ENCODE measurements at regions not wholly inside any gene's neighbourhood (a gene's known extent, or its start where the extent isn't known, plus 50 kb on each side); places are given as distances from the start of the nearest gene placed in this dataset.
A peak's percentile ranks its signal among the peaks of the same experiment; 100 is the strongest.

GRCh38 chr7:142698429-142698828 is 50.8 kb upstream of the PRSS1 start:
- Mint-ChIP-seq H3K4me1 (peaks cover 25% of the 10 kb centered on the region), H3K27me3 (no peaks in the 10 kb centered on the region), H3K27ac (no peak overlapping the region), H3K9me3 (no peaks in the 10 kb centered on the region), H3K4me3 (no peak overlapping the region)
- ATAC-seq (no peak), DNase-seq (no peak)

- Mint-ChIP-seq H3K27me3 (no peaks in the 10 kb centered on the region), H3K4me1 (peaks cover 25% of the 10 kb centered on the region), H3K9me3 (no peaks in the 10 kb centered on the region), H3K27ac (no peak overlapping the region), H3K4me3 (peak overlapping the region in 1 of 2 donors; percentile 12)
- ATAC-seq (peak; percentile 68), DNase-seq (no peak)
These were observed 52.0 kb upstream of the PRSS1 start for GRCh38 chr7:142697270-142697669.

GRCh38 chr7:142696456-142697179 is 52.7 kb upstream of the PRSS1 start:
- DNase-seq = no peak
- no peak for ATAC-seq
- Mint-ChIP-seq H3K4me1 (peaks cover 24% of the 10 kb centered on the region), H3K27me3 (no peaks in the 10 kb centered on the region), H3K9me3 (no peaks in the 10 kb centered on the region), H3K4me3 (peak overlapping the region in 1 of 2 donors; percentile 12), H3K27ac (no peak overlapping the region)

- Mint-ChIP-seq H3K4me3 (no peak overlapping the region), H3K4me1 (peaks cover 22% of the 10 kb centered on the region), H3K27me3 (no peaks in the 10 kb centered on the region), H3K9me3 (no peaks in the 10 kb centered on the region), H3K27ac (no peak overlapping the region)
- peak; percentile 53 for ATAC-seq
- DNase-seq = no peak
These were observed 55.4 kb upstream of the PRSS1 start for GRCh38 chr7:142693911-142694310.

GRCh38 chr7:142690554-142691182 is 58.6 kb upstream of the PRSS1 start:
- no peak for DNase-seq
- Mint-ChIP-seq H3K9me3 (no peaks in the 10 kb centered on the region), H3K4me1 (peaks cover 28% of the 10 kb centered on the region), H3K4me3 (peak overlapping the region; percentile 9 to 15), H3K27me3 (no peaks in the 10 kb centered on the region), H3K27ac (no peak overlapping the region)
- no peak for ATAC-seq

- Mint-ChIP-seq H3K4me3 (no peak overlapping the region), H3K4me1 (peaks cover 27% of the 10 kb centered on the region), H3K9me3 (no peaks in the 10 kb centered on the region), H3K27ac (peak overlapping the region in 1 of 2 donors; percentile 57), H3K27me3 (no peaks in the 10 kb centered on the region)
- no peak for ATAC-seq
- DNase-seq = no peak
These were observed 59.7 kb upstream of the PRSS1 start for GRCh38 chr7:142689439-142690120.

- H3K27ac Mint-ChIP-seq = no peak overlapping the region
- peaks cover 23% of the 10 kb centered on the region for H3K4me1 Mint-ChIP-seq
- no peaks in the 10 kb centered on the region for H3K27me3 Mint-ChIP-seq
- H3K9me3 Mint-ChIP-seq = no peaks in the 10 kb centered on the region
- ATAC-seq = no peak
- no peak for DNase-seq
- no peak overlapping the region for H3K4me3 Mint-ChIP-seq
These were observed 63.3 kb upstream of the PRSS1 start for GRCh38 chr7:142685877-142686508.

- Mint-ChIP-seq H3K27me3 (no peaks in the 10 kb centered on the region), H3K27ac (no peak overlapping the region), H3K9me3 (no peaks in the 10 kb centered on the region), H3K4me3 (peak overlapping the region in 1 of 2 donors; percentile 33), H3K4me1 (peaks cover 12% of the 10 kb centered on the region)
- DNase-seq = no peak
- ATAC-seq = no peak
These were observed 67.8 kb upstream of the PRSS1 start for GRCh38 chr7:142681314-142682092.

- peaks cover 25% of the 10 kb centered on the region for H3K4me1 Mint-ChIP-seq
- no peaks in the 10 kb centered on the region for H3K9me3 Mint-ChIP-seq
- DNase-seq (no peak), ATAC-seq (no peak)
- peak overlapping the region in 1 of 2 donors; percentile 78 for H3K27ac Mint-ChIP-seq
- H3K27me3 Mint-ChIP-seq = no peaks in the 10 kb centered on the region
- H3K4me3 Mint-ChIP-seq = no peak overlapping the region
These were observed 77.8 kb upstream of the PRSS1 start for GRCh38 chr7:142671506-142671905.

- Mint-ChIP-seq H3K4me3 (peak overlapping the region; percentile 35 to 66), H3K27me3 (no peaks in the 10 kb centered on the region), H3K9me3 (no peaks in the 10 kb centered on the region), H3K27ac (peak overlapping the region; percentile 54 to 86), H3K4me1 (peaks cover 25% of the 10 kb centered on the region)
- ATAC-seq (no peak), DNase-seq (no peak)
These were observed 78.8 kb upstream of the PRSS1 start for GRCh38 chr7:142670511-142670910.

- H3K9me3 Mint-ChIP-seq = no peaks in the 10 kb centered on the region
- H3K27me3 Mint-ChIP-seq = no peaks in the 10 kb centered on the region
- no peak for ATAC-seq
- peak overlapping the region in 1 of 2 donors; percentile 86 for H3K27ac Mint-ChIP-seq
- peaks cover 25% of the 10 kb centered on the region for H3K4me1 Mint-ChIP-seq
- DNase-seq = no peak
- peak overlapping the region in 1 of 2 donors; percentile 50 for H3K4me3 Mint-ChIP-seq
These were observed 80.1 kb upstream of the PRSS1 start for GRCh38 chr7:142669074-142669654.

- H3K27ac Mint-ChIP-seq = no peak overlapping the region
These were observed 80.8 kb upstream of the PRSS1 start for GRCh38 chr7:142668495-142668894.

GRCh38 chr7:142657376-142657775 is 91.9 kb upstream of the PRSS1 start:
- H3K27me3 Mint-ChIP-seq = no peaks in the 10 kb centered on the region
- no peak overlapping the region for H3K27ac Mint-ChIP-seq
- no peak for DNase-seq
- no peak for ATAC-seq
- H3K9me3 Mint-ChIP-seq = no peaks in the 10 kb centered on the region
- H3K4me1 Mint-ChIP-seq = no peaks in the 10 kb centered on the region
- H3K4me3 Mint-ChIP-seq = no peak overlapping the region

More at GRCh38 chr7:142668495-142668894, 80.8 kb upstream of the PRSS1 start:
- Mint-ChIP-seq H3K27me3 (no peaks in the 10 kb centered on the region), H3K9me3 (no peaks in the 10 kb centered on the region), H3K4me1 (peaks cover 25% of the 10 kb centered on the region), H3K4me3 (no peak overlapping the region)
- DNase-seq (no peak), ATAC-seq (no peak)

- no peaks in the 10 kb centered on the region for H3K9me3 Mint-ChIP-seq
- ATAC-seq = no peak
These were observed 94.9 kb upstream of the PRSS1 start for GRCh38 chr7:142654398-142654797.

GRCh38 chr7:142647749-142648148 is 101.5 kb upstream of the PRSS1 start:
- Mint-ChIP-seq H3K4me1 (no peaks in the 10 kb centered on the region), H3K9me3 (no peaks in the 10 kb centered on the region), H3K27ac (no peak overlapping the region), H3K27me3 (peaks cover 13% of the 10 kb centered on the region), H3K4me3 (no peak overlapping the region)
- ATAC-seq = no peak
- DNase-seq = no peak

More at GRCh38 chr7:142654398-142654797, 94.9 kb upstream of the PRSS1 start:
- Mint-ChIP-seq H3K27ac (no peak overlapping the region), H3K27me3 (no peaks in the 10 kb centered on the region), H3K4me3 (no peak overlapping the region), H3K4me1 (no peaks in the 10 kb centered on the region)
- no peak for DNase-seq
